Neural cell (in vitro differentiated cells): ENCODE measurements at regions not wholly inside any gene's neighbourhood (a gene's known extent, or its start where the extent isn't known, plus 50 kb on each side); places are given as distances from the start of the nearest gene placed in this dataset.

Experiments used
- CTCF ChIP-seq: fragments of 450-650 bp; IDR thresholded peaks from 2 replicates; pipeline ENCODE4 v1.5.1; 2014; ENCODE audit warnings: antibody characterized with exemption, mild to moderate bottlenecking, moderate library complexity; ENCODE audit not compliant: poor library complexity, severe bottlenecking
- EZH2 ChIP-seq: fragments of 200-600, 300-800 bp; shearing (Covaris generic), sonication (generic); IDR thresholded peaks from 2 replicates; pipeline ENCODE4 v1.6.1; 2014; ENCODE audit warnings: antibody characterized with exemption, low read length, borderline replicate concordance, mild to moderate bottlenecking; ENCODE audit not compliant: insufficient read depth, poor library complexity, severe bottlenecking
- POLR2AphosphoS5 ChIP-seq: IDR thresholded peaks from 2 replicates; pipeline ENCODE4 v1.6.1; 2012
- SMC3 ChIP-seq: fragments of 450-650 bp; conservative IDR thresholded peaks from 2 replicates; pipeline ENCODE4 v1.6.1; 2014; ENCODE audit warnings: antibody characterized with exemption, mild to moderate bottlenecking, moderate library complexity; ENCODE audit not compliant: poor library complexity

GRCh38 chr2:125874564-125874963 lies 781.4 kb upstream of the GYPC start:
- no peak for TF ChIP-seq CTCF
- no peak for TF ChIP-seq POLR2AphosphoS5
- no peak for TF ChIP-seq EZH2
- no peak for TF ChIP-seq SMC3
